GOT3 (cell line): ENCODE measurements at regions not wholly inside any gene's neighbourhood (a gene's known extent, or its start where the extent isn't known, plus 50 kb on each side); places are given as distances from the start of the nearest gene placed in this dataset.
"Not testable (repeated sequence)": the region's sequence is repeated elsewhere in the genome, so short reads cannot be mapped to it uniquely, and the experiment has no call there.

Experiments
- DNase-seq: peaks from one replicate; lab custom pipeline; 2025; ENCODE audit warnings: mixed read lengths; lab: John Stamatoyannopoulos, UW

- DNase-seq = no peak
Observed at GRCh38 chr5:109575506-109575905, 114.2 kb upstream of the MAN2A1 start.

GRCh38 chr5:109574985-109575384, 114.7 kb upstream of the MAN2A1 start:
- DNase-seq = no peak

- no peak for DNase-seq
Observed at GRCh38 chr5:109573766-109574165, 116.0 kb upstream of the MAN2A1 start.

GRCh38 chr5:109573256-109573655, 116.5 kb upstream of the MAN2A1 start:
- no peak for DNase-seq

GRCh38 chr5:109571785-109572184, 117.9 kb upstream of the MAN2A1 start:
- DNase-seq = no peak

GRCh38 chr5:109570362-109570874, 119.3 kb upstream of the MAN2A1 start:
- DNase-seq = no peak

- no peak for DNase-seq
Observed at GRCh38 chr5:109567374-109568044, 122.2 kb upstream of the MAN2A1 start.

GRCh38 chr5:109566361-109566760, 123.4 kb upstream of the MAN2A1 start:
- no peak for DNase-seq

GRCh38 chr5:109563739-109564138, 126.0 kb upstream of the MAN2A1 start:
- DNase-seq = no peak

GRCh38 chr5:109563189-109563588, 126.5 kb upstream of the MAN2A1 start:
- DNase-seq = no peak

GRCh38 chr5:109562441-109562840, 127.3 kb upstream of the MAN2A1 start:
- no peak for DNase-seq

- no peak for DNase-seq
Observed at GRCh38 chr5:109561447-109561846, 128.3 kb upstream of the MAN2A1 start.

GRCh38 chr5:109560554-109560953, 129.2 kb upstream of the MAN2A1 start:
- no peak for DNase-seq

- no peak for DNase-seq
Observed at GRCh38 chr5:109558952-109559351, 130.8 kb upstream of the MAN2A1 start.

GRCh38 chr5:109558364-109558763, 131.4 kb upstream of the MAN2A1 start:
- DNase-seq = no peak

GRCh38 chr5:109553846-109554245, 135.9 kb upstream of the MAN2A1 start:
- no peak for DNase-seq

GRCh38 chr5:109551234-109551633, 138.5 kb upstream of the MAN2A1 start:
- DNase-seq = not testable (repeated sequence)

GRCh38 chr5:109550077-109550476, 139.7 kb upstream of the MAN2A1 start:
- DNase-seq = no peak

- no peak for DNase-seq
Observed at GRCh38 chr5:109546461-109546860, 136.7 kb upstream of the PJA2 start.

GRCh38 chr5:109544873-109545272, 135.1 kb upstream of the PJA2 start:
- DNase-seq = not testable (repeated sequence)

- DNase-seq = not testable (repeated sequence)
Observed at GRCh38 chr5:109538692-109539091, 128.9 kb upstream of the PJA2 start.

- DNase-seq = not testable (repeated sequence)
Observed at GRCh38 chr5:109535090-109535489, 125.3 kb upstream of the PJA2 start.

GRCh38 chr5:109533751-109534272, 124.0 kb upstream of the PJA2 start:
- DNase-seq = no peak
